Lung (tissue), 11 donors: ENCODE measurements at regions not wholly inside any gene's neighbourhood (a gene's known extent, or its start where the extent isn't known, plus 50 kb on each side); places are given as distances from the start of the nearest gene placed in this dataset.
A peak's percentile ranks its signal among the peaks of the same experiment; 100 is the strongest.

Experiments used
- ATAC-seq: fragments of 200-7000 bp; cut with Tn5 transposase; one replicate; pipeline ENCODE4 v1.9.1; 2020; ENCODE audit warnings: moderate number of reproducible peaks; ENCODE audit not compliant: insufficient read depth, low FRiP score
- DNase-seq, 3 donors: peaks; one replicate each; pipeline ENCODE4 v3.0.0-alpha.2; 2013 to 2017
- H3K27ac ChIP-seq, 2 donors: one replicate each; pipeline ENCODE4 v1.5.1; 2013; ENCODE audit warnings: mild to moderate bottlenecking in 2 of 2, moderate library complexity in 2 of 2, control low read depth in 1 of 2, inconsistent platforms in 1 of 2, low read depth in 1 of 2, low read length in 1 of 2
- H3K27me3 ChIP-seq, 3 donors: one replicate each; pipeline ENCODE4 v1.5.1; 2013; ENCODE audit warnings: low read length in 2 of 3; ENCODE audit not compliant: control insufficient read depth in 3 of 3, insufficient read depth in 3 of 3
- H3K36me3 ChIP-seq, 4 donors: one replicate each; pipeline ENCODE4 v1.5.1; 2013; ENCODE audit warnings: low read length in 4 of 4, mild to moderate bottlenecking in 1 of 4, moderate library complexity in 1 of 4; ENCODE audit not compliant: control insufficient read depth in 4 of 4, insufficient read depth in 4 of 4
- H3K4me1 ChIP-seq, 5 donors: one replicate each; pipeline ENCODE4 v1.5.1; 2013; ENCODE audit warnings: low read length in 5 of 5, mild to moderate bottlenecking in 2 of 5, moderate library complexity in 1 of 5; ENCODE audit not compliant: control insufficient read depth in 5 of 5, insufficient read depth in 5 of 5
- H3K4me3 ChIP-seq: one replicate; pipeline ENCODE4 v1.5.1; 2013; ENCODE audit warnings: mild to moderate bottlenecking, control low read depth, moderate library complexity
- H3K9ac ChIP-seq, 2 donors: one replicate each; pipeline ENCODE4 v1.5.1; 2013; ENCODE audit warnings: low read length in 2 of 2, control low read depth in 1 of 2; ENCODE audit not compliant: insufficient read depth in 1 of 2
- H3K9me3 ChIP-seq, 4 donors: one replicate each; pipeline ENCODE4 v1.5.1; 2013; ENCODE audit warnings: low read length in 3 of 4, mild to moderate bottlenecking in 1 of 4, moderate library complexity in 1 of 4; ENCODE audit not compliant: control insufficient read depth in 4 of 4, insufficient read depth in 3 of 4
- WGBS, 2 donors: extraction: QIAGEN DNeasy Blood & Tissue Kit; methylation state at CpG; one replicate each; pipeline ENCODE4 v1.1.7; 2013; 5-methylcytosine and 5-hydroxymethylcytosine counted together
- TF ChIP-seq, protein P1 (sequence below): IDR thresholded peaks from 2 replicates; pipeline ENCODE4 v1.5.1; 2012; ENCODE audit warnings: mild to moderate bottlenecking; ENCODE audit errors: control extremely low read depth, extremely low read depth
- donor health status: control.
- donor health status: control.
- donor health status: Bipolar disorder and iron deficiency.
- donor health status: healthy.
- donor health status: DM: yes; HTN: yes; CAD: no.

- TF ChIP-seq, protein P1, sequence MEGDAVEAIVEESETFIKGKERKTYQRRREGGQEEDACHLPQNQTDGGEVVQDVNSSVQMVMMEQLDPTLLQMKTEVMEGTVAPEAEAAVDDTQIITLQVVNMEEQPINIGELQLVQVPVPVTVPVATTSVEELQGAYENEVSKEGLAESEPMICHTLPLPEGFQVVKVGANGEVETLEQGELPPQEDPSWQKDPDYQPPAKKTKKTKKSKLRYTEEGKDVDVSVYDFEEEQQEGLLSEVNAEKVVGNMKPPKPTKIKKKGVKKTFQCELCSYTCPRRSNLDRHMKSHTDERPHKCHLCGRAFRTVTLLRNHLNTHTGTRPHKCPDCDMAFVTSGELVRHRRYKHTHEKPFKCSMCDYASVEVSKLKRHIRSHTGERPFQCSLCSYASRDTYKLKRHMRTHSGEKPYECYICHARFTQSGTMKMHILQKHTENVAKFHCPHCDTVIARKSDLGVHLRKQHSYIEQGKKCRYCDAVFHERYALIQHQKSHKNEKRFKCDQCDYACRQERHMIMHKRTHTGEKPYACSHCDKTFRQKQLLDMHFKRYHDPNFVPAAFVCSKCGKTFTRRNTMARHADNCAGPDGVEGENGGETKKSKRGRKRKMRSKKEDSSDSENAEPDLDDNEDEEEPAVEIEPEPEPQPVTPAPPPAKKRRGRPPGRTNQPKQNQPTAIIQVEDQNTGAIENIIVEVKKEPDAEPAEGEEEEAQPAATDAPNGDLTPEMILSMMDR: no peak
- Histone ChIP-seq H3K36me3 (no peaks in the 10 kb centered on the region), H3K4me1 (peaks cover 0 to 18% (median 0%) of the 10 kb centered on the region in 5 donors), H3K27me3 (no peaks in the 10 kb centered on the region), H3K9me3 (no peaks in the 10 kb centered on the region), H3K9ac (no peak overlapping the region), H3K27ac (no peak overlapping the region), H3K4me3 (no peak overlapping the region)
- WGBS, 2 donors: 65 to 71% methylated on average over 19 of the region's 19 CpGs
- DNase-seq (peak in 1 of 3 donors; percentile 4), ATAC-seq (no peak)
Measured at GRCh38 chr5:2299388-2300220, 416.9 kb upstream of the IRX4 start.

- H3K27me3 ChIP-seq: no peaks in the 10 kb centered on the region
- H3K27ac ChIP-seq: no peak overlapping the region
- H3K36me3 ChIP-seq: no peaks in the 10 kb centered on the region
- H3K9me3 ChIP-seq: no peaks in the 10 kb centered on the region
- H3K9ac ChIP-seq: no peak overlapping the region
- TF ChIP-seq, protein P1: no peak
- WGBS, 2 donors: 19 to 27% methylated on average over 3 of the region's 3 CpGs
- H3K4me3 ChIP-seq: no peak overlapping the region
- ATAC-seq: no peak
- peaks cover 0 to 9% (median 0%) of the 10 kb centered on the region in 5 donors for H3K4me1 ChIP-seq
- peak in 2 of 3 donors; percentile 18 to 41 for DNase-seq
Measured at GRCh38 chr5:2298781-2299180, 416.1 kb upstream of the IRX4 start.

- no peak for ATAC-seq
Measured at GRCh38 chr5:2297991-2298390, 415.3 kb upstream of the IRX4 start.

More at GRCh38 chr5:2297991-2298390, 415.3 kb upstream of the IRX4 start:
- Histone ChIP-seq H3K9ac (no peak overlapping the region), H3K4me3 (no peak overlapping the region), H3K4me1 (peaks cover 0 to 4% (median 0%) of the 10 kb centered on the region in 5 donors), H3K36me3 (no peaks in the 10 kb centered on the region), H3K27ac (no peak overlapping the region), H3K27me3 (no peaks in the 10 kb centered on the region), H3K9me3 (no peaks in the 10 kb centered on the region)
- DNase-seq: peak in 1 of 3 donors; percentile 3
- 86 to 87% methylated on average over 13 of the region's 13 CpGs for WGBS, 2 donors
- TF ChIP-seq, protein P1: no peak
